Loucy (cell line): ENCODE measurements at regions not wholly inside any gene's neighbourhood (a gene's known extent, or its start where the extent isn't known, plus 50 kb on each side); places are given as distances from the start of the nearest gene placed in this dataset.

ENCODE experiments used
- H2AFZ ChIP-seq: fragments of 200-600 bp; sonication (generic); 2 replicates; pipeline ENCODE4 v1.6.0; 2016; ENCODE audit warnings: antibody characterized with exemption, mild to moderate bottlenecking, low read length, moderate library complexity
- H3F3A ChIP-seq: fragments of 200-600 bp; 2 replicates; pipeline ENCODE4 v1.6.0; 2016; ENCODE audit warnings: antibody characterized with exemption, low read depth, mild to moderate bottlenecking
- H3K27me3 ChIP-seq: fragments of 200-600 bp; sonication (generic); 2 replicates; pipeline ENCODE4 v1.6.1; 2014; ENCODE audit warnings: low read length, mild to moderate bottlenecking; ENCODE audit not compliant: insufficient read depth, poor library complexity, severe bottlenecking
- H3K36me3 ChIP-seq: fragments of 200-600 bp; sonication (generic); 2 replicates; pipeline ENCODE4 v1.6.1; 2016; ENCODE audit warnings: low read length; ENCODE audit not compliant: insufficient read depth
- H3K4me1 ChIP-seq: fragments of 200-600 bp; sonication (generic); 2 replicates; pipeline ENCODE4 v1.5.1; 2014; ENCODE audit warnings: low read length, mild to moderate bottlenecking; ENCODE audit not compliant: insufficient read depth, poor library complexity, severe bottlenecking
- H3K4me2 ChIP-seq: fragments of 200-600 bp; sonication (generic); 2 replicates; pipeline ENCODE4 v1.6.0; 2014; ENCODE audit warnings: antibody characterized with exemption, low read length, low read depth, mild to moderate bottlenecking; ENCODE audit not compliant: poor library complexity, severe bottlenecking
- H3K4me3 ChIP-seq: fragments of 200-600 bp; sonication (generic); 2 replicates; pipeline ENCODE4 v1.5.1; 2014; ENCODE audit warnings: low read length, mild to moderate bottlenecking, mixed read lengths; ENCODE audit not compliant: poor library complexity, severe bottlenecking
- H3K79me2 ChIP-seq: fragments of 200-600 bp; sonication (generic); 2 replicates; pipeline ENCODE4 v1.6.1; 2014; ENCODE audit warnings: low read length; ENCODE audit not compliant: insufficient read depth
- H3K9ac ChIP-seq: fragments of 200-600 bp; sonication (generic); 2 replicates; pipeline ENCODE4 v1.6.0; 2014; ENCODE audit warnings: mild to moderate bottlenecking, low read depth, low read length, moderate library complexity; ENCODE audit not compliant: poor library complexity, severe bottlenecking
- H3K9me2 ChIP-seq: fragments of 200-600 bp; sonication (generic); replicated peaks from 2 replicates; pipeline ENCODE4 v1.6.1; 2016; ENCODE audit warnings: low read depth, low read length, mixed read lengths
- H3K9me3 ChIP-seq: fragments of 200-600 bp; sonication (generic); 2 replicates; pipeline ENCODE4 v1.6.1; 2014; ENCODE audit warnings: mild to moderate bottlenecking, antibody characterized with exemption, low read length, low read depth; ENCODE audit not compliant: insufficient read depth
- H4K20me1 ChIP-seq: fragments of 200-600 bp; sonication (generic); 2 replicates; pipeline ENCODE4 v1.6.0; 2014; ENCODE audit warnings: antibody characterized with exemption, low read length, mild to moderate bottlenecking; ENCODE audit not compliant: insufficient read depth, poor library complexity, severe bottlenecking
- EZH2phosphoT487 ChIP-seq: fragments of 200-600 bp; IDR thresholded peaks from 2 replicates; pipeline ENCODE4 v1.6.1; 2018; ENCODE audit warnings: antibody characterized with exemption, mild to moderate bottlenecking, moderate library complexity, borderline replicate concordance
- TF ChIP-seq, protein P1 (sequence below): fragments of 200-600 bp; sonication (generic); conservative IDR thresholded peaks from 2 replicates; pipeline ENCODE4 v1.5.1; 2014; ENCODE audit warnings: mild to moderate bottlenecking, antibody characterized with exemption, low read length

DNA sequence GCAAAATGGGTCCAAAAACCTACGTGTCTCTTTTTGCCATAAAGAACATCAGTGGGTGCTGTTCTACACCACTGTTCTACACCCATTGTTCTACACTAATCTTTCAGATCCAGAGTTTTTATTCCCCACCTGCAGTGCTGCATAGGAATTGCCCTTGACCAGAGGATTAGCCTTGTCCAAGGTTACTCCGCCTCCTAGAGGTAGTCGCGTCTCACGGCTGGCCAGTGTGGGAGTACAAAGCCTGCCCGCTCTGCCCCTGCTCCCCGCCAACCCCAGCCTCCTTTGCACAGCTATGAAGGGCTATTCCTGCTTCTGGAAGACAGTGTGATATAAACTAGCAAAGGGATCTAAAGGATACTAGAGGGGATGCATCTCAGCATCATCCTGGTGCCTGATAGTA lies 222.1 kb upstream of the LMCD1 start:
- TF ChIP-seq, protein P1, sequence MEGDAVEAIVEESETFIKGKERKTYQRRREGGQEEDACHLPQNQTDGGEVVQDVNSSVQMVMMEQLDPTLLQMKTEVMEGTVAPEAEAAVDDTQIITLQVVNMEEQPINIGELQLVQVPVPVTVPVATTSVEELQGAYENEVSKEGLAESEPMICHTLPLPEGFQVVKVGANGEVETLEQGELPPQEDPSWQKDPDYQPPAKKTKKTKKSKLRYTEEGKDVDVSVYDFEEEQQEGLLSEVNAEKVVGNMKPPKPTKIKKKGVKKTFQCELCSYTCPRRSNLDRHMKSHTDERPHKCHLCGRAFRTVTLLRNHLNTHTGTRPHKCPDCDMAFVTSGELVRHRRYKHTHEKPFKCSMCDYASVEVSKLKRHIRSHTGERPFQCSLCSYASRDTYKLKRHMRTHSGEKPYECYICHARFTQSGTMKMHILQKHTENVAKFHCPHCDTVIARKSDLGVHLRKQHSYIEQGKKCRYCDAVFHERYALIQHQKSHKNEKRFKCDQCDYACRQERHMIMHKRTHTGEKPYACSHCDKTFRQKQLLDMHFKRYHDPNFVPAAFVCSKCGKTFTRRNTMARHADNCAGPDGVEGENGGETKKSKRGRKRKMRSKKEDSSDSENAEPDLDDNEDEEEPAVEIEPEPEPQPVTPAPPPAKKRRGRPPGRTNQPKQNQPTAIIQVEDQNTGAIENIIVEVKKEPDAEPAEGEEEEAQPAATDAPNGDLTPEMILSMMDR = no peak
- TF ChIP-seq EZH2phosphoT487 = no peak
- H3K9ac ChIP-seq = no peak overlapping the region
- H4K20me1 ChIP-seq = no peaks in the 10 kb centered on the region
- no peaks in the 10 kb centered on the region for H3K36me3 ChIP-seq
- no peaks in the 10 kb centered on the region for H3K9me3 ChIP-seq
- no peaks in the 10 kb centered on the region for H3K4me1 ChIP-seq
- no peaks in the 10 kb centered on the region for H3K27me3 ChIP-seq
- no peaks in the 10 kb centered on the region for H3K79me2 ChIP-seq
- H3K4me3 ChIP-seq = no peak overlapping the region
- H3F3A ChIP-seq = no peaks in the 10 kb centered on the region
- H3K4me2 ChIP-seq = no peak overlapping the region
- H3K9me2 ChIP-seq = no peaks in the 10 kb centered on the region
- H2AFZ ChIP-seq = no peak overlapping the region

DNA sequence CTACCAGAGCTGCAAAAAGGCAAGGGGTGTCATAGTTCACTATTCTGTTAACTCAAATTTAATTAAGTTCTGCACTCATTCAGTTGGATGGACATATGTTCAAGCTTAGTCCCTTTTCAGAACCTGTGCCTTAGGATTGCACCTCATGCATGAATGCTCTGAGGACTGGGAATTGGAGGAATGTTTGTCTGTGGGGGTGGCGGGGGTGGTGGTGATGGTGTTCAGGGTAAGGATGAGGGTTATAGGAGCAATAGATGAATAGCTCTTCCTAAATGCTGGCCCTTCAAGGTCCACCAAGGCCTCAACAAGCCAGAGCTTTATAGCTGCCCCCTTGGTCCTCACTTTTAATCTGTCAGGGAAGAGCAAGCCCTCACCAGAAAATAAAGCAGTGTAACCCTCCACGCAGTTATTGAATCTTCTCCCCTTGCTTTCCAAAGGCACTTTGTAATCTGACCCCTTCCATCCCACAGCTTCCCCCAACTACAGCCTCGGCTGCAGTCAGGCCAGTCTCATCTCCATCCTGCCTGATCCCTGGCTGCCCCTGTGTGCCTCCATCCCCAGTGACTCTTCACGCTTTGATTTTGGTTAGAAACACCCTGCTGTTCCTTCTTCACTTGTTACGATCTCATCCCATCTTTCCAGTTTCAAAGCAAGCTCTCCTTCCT lies 221.6 kb upstream of the LMCD1 start:
- Histone ChIP-seq H3K9me3 (no peaks in the 10 kb centered on the region), H3K27me3 (no peaks in the 10 kb centered on the region), H3K4me1 (no peaks in the 10 kb centered on the region), H3K36me3 (no peaks in the 10 kb centered on the region), H3K4me3 (no peak overlapping the region), H3K9ac (no peak overlapping the region), H4K20me1 (no peaks in the 10 kb centered on the region), H3K4me2 (no peak overlapping the region), H2AFZ (no peak overlapping the region), H3K9me2 (no peaks in the 10 kb centered on the region), H3K79me2 (no peaks in the 10 kb centered on the region), H3F3A (no peaks in the 10 kb centered on the region)
- TF ChIP-seq EZH2phosphoT487 = no peak
- TF ChIP-seq, protein P1 = no peak

- Histone ChIP-seq H3K27me3 (no peaks in the 10 kb centered on the region), H3K4me3 (no peak overlapping the region), H3K9ac (no peak overlapping the region), H3K4me1 (no peaks in the 10 kb centered on the region), H4K20me1 (no peaks in the 10 kb centered on the region), H3F3A (no peaks in the 10 kb centered on the region), H3K4me2 (no peak overlapping the region), H3K9me2 (no peaks in the 10 kb centered on the region), H3K9me3 (no peaks in the 10 kb centered on the region), H2AFZ (no peak overlapping the region), H3K79me2 (no peaks in the 10 kb centered on the region), H3K36me3 (no peaks in the 10 kb centered on the region)
- TF ChIP-seq, protein P1 = no peak
- no peak for TF ChIP-seq EZH2phosphoT487
Measured at GRCh38 chr3:8282541-8283165, 219.0 kb upstream of the LMCD1 start.
